ENCODE measurements at regions not wholly inside any gene's neighbourhood (a gene's known extent, or its start where the extent isn't known, plus 50 kb on each side); places are given as distances from the start of the nearest gene placed in this dataset.

- TF ChIP-seq ZNF639 (CRISPR knock-in tag; conservative IDR thresholded peaks at IDR 0.05 in 1 of 2, IDR thresholded peaks at IDR 0.05 in 1 of 2) (no peak), PML (IDR thresholded peaks at IDR 0.05; ENCODE audit: low read length) (no peak), RAD21 (CRISPR knock-in tag; conservative IDR thresholded peaks at IDR 0.05 in 1 of 2, IDR thresholded peaks at IDR 0.05 in 1 of 2) (no peak)
Measured at GRCh38 chr13:67860315-67860714, 630.2 kb upstream of the PCDH9 start.

Data from K562 (cell line).